A549 (cell line): ENCODE measurements at regions not wholly inside any gene's neighbourhood (a gene's known extent, or its start where the extent isn't known, plus 50 kb on each side); places are given as distances from the start of the nearest gene placed in this dataset.

Source experiments
- ATAC-seq, 2 experiments: fragments of 200-7000 bp in 1 of 2; fragments of >200 bp in 1 of 2; cut with Nextera tagmentation in 1 of 2; cut with Tn5 transposase in 1 of 2; 3 replicates each; pipeline versions ENCODE4 v1.8.0 to v1.9.1; 2018 to 2020; ENCODE audit warnings: mild to moderate bottlenecking in 1 of 2, moderate library complexity in 1 of 2
- CTCF ChIA-PET: fragments of 300-600 bp; sonication (Branson Sonifier 250); formaldehyde crosslinking; extraction: SDS; loops from one replicate; lab custom pipeline; 2021; ENCODE audit warnings: antibody characterized with exemption, inconsistent platforms; lab: Yijun Ruan, JAX
- POLR2A ChIA-PET: fragments of 350-600 bp; formaldehyde crosslinking; extraction: SDS; loops from one replicate; lab custom pipeline; 2021; ENCODE audit warnings: antibody characterized with exemption, inconsistent platforms; lab: Yijun Ruan, JAX
- DNase-seq, 2 experiments: peaks; one replicate each; pipeline versions ENCODE4 v3.0.0 to v3.0.0-alpha.2; 2011 to 2016; ENCODE audit warnings: low read depth in 1 of 2, low spot score in 1 of 2
- FAIRE-seq: peaks from 2 replicates; lab custom pipeline; 2011; peaks lifted over from hg19 to GRCh38; lab: Jason Lieb, UNC
- H3K27ac ChIP-seq, 2 experiments: fragments of >200 bp; sonication (Bioruptor Twin); formaldehyde crosslinking; 3 replicates each; pipeline ENCODE4 v1.5.1; 2016 to 2017
- H3K4me1 ChIP-seq: fragments of >200 bp; sonication (Bioruptor Twin); formaldehyde crosslinking; 3 replicates; pipeline ENCODE4 v1.6.1; 2016
- H3K4me2 ChIP-seq: fragments of >200 bp; sonication (Bioruptor Twin); formaldehyde crosslinking; 3 replicates; pipeline ENCODE4 v1.6.1; 2016
- H3K4me3 ChIP-seq: fragments of >200 bp; sonication (Bioruptor Twin); formaldehyde crosslinking; 3 replicates; pipeline ENCODE4 v1.5.1; 2016
- H3K9me3 ChIP-seq: fragments of >200 bp; sonication (Bioruptor Twin); formaldehyde crosslinking; 3 replicates; pipeline ENCODE4 v1.6.1; 2016
- ATOH8 ChIP-seq: fragments of 250-450 bp; sonication (Bioruptor Pico); IDR thresholded peaks from 2 replicates; pipeline ENCODE4 v1.5.0; 2020; ENCODE audit warnings: low read depth, mild to moderate bottlenecking, moderate library complexity
- BHLHE40 ChIP-seq: IDR thresholded peaks from 2 replicates; pipeline ENCODE4 v1.6.1; 2012; ENCODE audit warnings: low read depth, low read length, inconsistent platforms
- CHD4 ChIP-seq: fragments of 200-600 bp; sonication (generic); IDR thresholded peaks from 2 replicates; pipeline ENCODE4 v1.6.1; 2016; ENCODE audit warnings: antibody characterized with exemption, mild to moderate bottlenecking, borderline replicate concordance
- EHMT2 ChIP-seq: fragments of 200-600 bp; sonication (generic); IDR thresholded peaks from 2 replicates; pipeline ENCODE4 v1.6.1; 2016; ENCODE audit warnings: antibody characterized with exemption, low read depth, mild to moderate bottlenecking, moderate library complexity
- FOSB ChIP-seq: fragments of 250-450 bp; sonication (Bioruptor Pico); IDR thresholded peaks from 2 replicates; pipeline ENCODE4 v1.5.0; 2020; ENCODE audit warnings: mild to moderate bottlenecking, moderate library complexity
- FOSL2 ChIP-seq, 2 experiments: fragments of 450-650 bp in 1 of 2; fragments of >200 bp in 1 of 2; sonication (Bioruptor Twin) in 1 of 2; formaldehyde crosslinking; IDR thresholded peaks; 2 replicates each; pipeline versions ENCODE4 v1.5.0 to v1.6.1; 2016 to 2020; ENCODE audit warnings: mild to moderate bottlenecking in 1 of 2, moderate library complexity in 1 of 2
- FOXS1 ChIP-seq: fragments of 250-450 bp; sonication (Bioruptor Pico); IDR thresholded peaks from 2 replicates; pipeline ENCODE4 v1.5.0; 2020; ENCODE audit warnings: mild to moderate bottlenecking, moderate library complexity
- GATA3 ChIP-seq: IDR thresholded peaks from 2 replicates; pipeline ENCODE4 v1.6.1; 2012; ENCODE audit warnings: borderline replicate concordance
- HES2 ChIP-seq: fragments of >200 bp; sonication (Bioruptor Twin); formaldehyde crosslinking; IDR thresholded peaks from 2 replicates; pipeline ENCODE4 v1.6.1; 2016
- HEYL ChIP-seq: fragments of 250-450 bp; sonication (Bioruptor Pico); IDR thresholded peaks from 2 replicates; pipeline ENCODE4 v1.8.0; 2021; ENCODE audit warnings: mild to moderate bottlenecking, moderate library complexity
- JUNB ChIP-seq: fragments of >200 bp; sonication (Bioruptor Twin); formaldehyde crosslinking; IDR thresholded peaks from 2 replicates; pipeline ENCODE4 v1.6.1; 2016
- MAFK ChIP-seq: fragments of 450-650 bp; IDR thresholded peaks from 2 replicates; pipeline ENCODE4 v1.6.1; 2014; ENCODE audit not compliant: partially characterized antibody
- MAZ ChIP-seq: fragments of 150-350 bp; IDR thresholded peaks from 2 replicates; pipeline ENCODE4 v1.6.1; 2014; ENCODE audit warnings: antibody characterized with exemption, low read depth, low read length, borderline replicate concordance
- NR3C1 ChIP-seq: fragments of >200 bp; sonication (Bioruptor Twin); formaldehyde crosslinking; IDR thresholded peaks from 3 replicates; pipeline ENCODE4 v1.6.1; 2017
- POLR2A ChIP-seq: IDR thresholded peaks from 2 replicates; pipeline ENCODE4 v1.6.1; 2012; ENCODE audit warnings: mild to moderate bottlenecking, low read length
- RAD21 ChIP-seq, 2 experiments: fragments of >200 bp in 1 of 2; sonication (Bioruptor Twin) in 1 of 2; formaldehyde crosslinking in 1 of 2; IDR thresholded peaks in 1 of 2; conservative IDR thresholded peaks in 1 of 2; 2 replicates in 1 of 2; 3 replicates in 1 of 2; pipeline ENCODE4 v1.6.1; 2012 to 2018; ENCODE audit warnings: inconsistent platforms in 1 of 2
- REST ChIP-seq: fragments of 200-600 bp; sonication (generic); IDR thresholded peaks from 2 replicates; pipeline ENCODE4 v1.6.1; 2016; ENCODE audit warnings: antibody characterized with exemption, mild to moderate bottlenecking, moderate library complexity
- WGBS: methylation state at CpG from one replicate; pipeline ENCODE4 v1.1.6; 2017; ENCODE audit errors: missing lambda C conversion rate; 5-methylcytosine and 5-hydroxymethylcytosine counted together

GRCh38 chr12:90207799-90208198, 499.2 kb upstream of the ATP2B1 start:
- DNase-seq (peak in 1 of 2 experiments; percentile 27), FAIRE-seq (no peak), ATAC-seq (no peak)
- ChIA-PET CTCF (no interaction called here), POLR2A (no interaction called here)
- no peak overlapping the region for H3K27ac ChIP-seq
- no peak overlapping the region for H3K4me3 ChIP-seq
- peaks cover 10% of the 10 kb centered on the region; the same call in 2 of the 3 replicates for H3K9me3 ChIP-seq
- 25% methylated on average over 3 of the region's 3 CpGs for WGBS
- no peaks in the 10 kb centered on the region for H3K4me1 ChIP-seq
- no peak for TF ChIP-seq CHD4
- no peak for TF ChIP-seq MAZ
- TF ChIP-seq RAD21 (conservative IDR thresholded peaks at IDR 0.05 in 1 of 2, IDR thresholded peaks at IDR 0.05 in 1 of 2) = no peak
- TF ChIP-seq FOXS1 (CRISPR knock-in tag) = no peak
- no peak for TF ChIP-seq HEYL
- no peak for TF ChIP-seq HES2
- TF ChIP-seq EHMT2 = no peak
- TF ChIP-seq NR3C1 = no peak
- no peak overlapping the region for H3K4me2 ChIP-seq

GRCh38 chr12:90205165-90205564, 496.5 kb upstream of the ATP2B1 start:
- DNase-seq (no peak), ATAC-seq (no peak)
- POLR2A ChIA-PET = no interaction called here

GRCh38 chr12:90203556-90203955, 494.9 kb upstream of the ATP2B1 start:
- Histone ChIP-seq H3K4me3 (no peak overlapping the region), H3K27ac (no peak overlapping the region), H3K9me3 (no peaks in the 10 kb centered on the region), H3K4me1 (no peaks in the 10 kb centered on the region), H3K4me2 (no peak overlapping the region)
- DNase-seq (no peak), FAIRE-seq (no peak), ATAC-seq (no peak)
- TF ChIP-seq HEYL (no peak), POLR2A (no peak), JUNB (no peak), BHLHE40 (no peak), MAZ (no peak), ATOH8 (CRISPR knock-in tag) (no peak), FOSL2 (IDR thresholded peaks at IDR 0.05) (no peak), FOSL2 (CRISPR knock-in tag; IDR thresholded peaks at IDR 0.05) (no peak), GATA3 (no peak), FOXS1 (CRISPR knock-in tag) (no peak), REST (no peak)
- POLR2A ChIA-PET = no interaction called here
- CTCF ChIA-PET = interaction anchor here (1.3 kb wide), 1 partner anchor 12 kb away, joined by 4 read pairs; no protein-coding TSS in a partner anchor
- WGBS = 100% methylated on average over 1 of the region's 1 CpG

More at GRCh38 chr12:90205165-90205564, 496.5 kb upstream of the ATP2B1 start:
- Histone ChIP-seq H3K9me3 (peaks cover 10% of the 10 kb centered on the region; the same call in 2 of the 3 replicates), H3K4me3 (no peak overlapping the region), H3K27ac (no peak overlapping the region), H3K4me1 (no peaks in the 10 kb centered on the region), H3K4me2 (no peak overlapping the region)
- CTCF ChIA-PET = interaction anchor here (1.2 kb wide), 1 partner anchor 150 kb away, joined by 3 read pairs; no protein-coding TSS in a partner anchor
- no peak for FAIRE-seq
- WGBS = 65% methylated on average over 2 of the region's 2 CpGs
- TF ChIP-seq FOXS1 (CRISPR knock-in tag) = no peak
- peak; percentile 41 for TF ChIP-seq MAFK
- no peak for TF ChIP-seq FOSB (CRISPR knock-in tag)
- no peak for TF ChIP-seq MAZ
- TF ChIP-seq HEYL = no peak
- TF ChIP-seq, all 56 proteins: peak for 1
